ENCODE measurements at regions not wholly inside any gene's neighbourhood (a gene's known extent, or its start where the extent isn't known, plus 50 kb on each side); places are given as distances from the start of the nearest gene placed in this dataset.

DNA sequence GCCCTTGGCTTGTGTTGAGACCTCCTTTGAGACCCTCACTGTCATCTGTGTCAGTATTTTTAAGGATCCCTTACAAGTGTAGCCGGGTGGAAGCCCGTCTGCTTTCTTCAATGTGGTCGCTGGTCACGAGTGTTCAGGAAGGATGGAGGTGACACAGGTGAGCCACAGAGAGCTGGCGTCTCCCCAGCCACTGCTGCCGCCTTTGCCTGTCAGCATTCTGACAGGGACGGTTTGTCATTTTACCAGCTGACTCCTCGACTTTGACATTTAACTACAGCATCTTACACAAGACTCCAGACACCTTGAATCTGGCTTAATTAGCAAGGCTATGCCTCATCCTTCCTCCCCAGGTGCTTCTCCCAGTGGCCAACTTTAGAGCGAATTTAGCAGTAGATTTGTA, 56.3 kb upstream of the MPHOSPH6 start:
- TF ChIP-seq SP1 (IDR thresholded peaks at IDR 0.05; ENCODE audit: low read depth, low read length) (no peak), TAF1 (IDR thresholded peaks at IDR 0.05; ENCODE audit: borderline replicate concordance, low read depth, low read length) (no peak), SREBF2 (IDR thresholded peaks at IDR 0.05; ENCODE audit: low read length) (no peak), POLR2A (IDR thresholded peaks at IDR 0.05; ENCODE audit: low read depth, low read length) (no peak), EZH2 (IDR thresholded peaks at IDR 0.05; ENCODE audit: borderline replicate concordance, control insufficient read depth, low read depth, low read length) (no peak), ZSCAN29 (IDR thresholded peaks at IDR 0.05) (no peak), POLR2AphosphoS5 (IDR thresholded peaks at IDR 0.05; ENCODE audit: low read length) (no peak), RCOR1 (conservative IDR thresholded peaks at IDR 0.05; ENCODE audit: low read depth, low read length) (no peak)
- TF ChIP-seq, protein P1, sequence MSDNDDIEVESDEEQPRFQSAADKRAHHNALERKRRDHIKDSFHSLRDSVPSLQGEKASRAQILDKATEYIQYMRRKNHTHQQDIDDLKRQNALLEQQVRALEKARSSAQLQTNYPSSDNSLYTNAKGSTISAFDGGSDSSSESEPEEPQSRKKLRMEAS (IDR thresholded peaks at IDR 0.05; ENCODE audit: low read depth, low read length), result no peak
- TF ChIP-seq, protein P2, sequence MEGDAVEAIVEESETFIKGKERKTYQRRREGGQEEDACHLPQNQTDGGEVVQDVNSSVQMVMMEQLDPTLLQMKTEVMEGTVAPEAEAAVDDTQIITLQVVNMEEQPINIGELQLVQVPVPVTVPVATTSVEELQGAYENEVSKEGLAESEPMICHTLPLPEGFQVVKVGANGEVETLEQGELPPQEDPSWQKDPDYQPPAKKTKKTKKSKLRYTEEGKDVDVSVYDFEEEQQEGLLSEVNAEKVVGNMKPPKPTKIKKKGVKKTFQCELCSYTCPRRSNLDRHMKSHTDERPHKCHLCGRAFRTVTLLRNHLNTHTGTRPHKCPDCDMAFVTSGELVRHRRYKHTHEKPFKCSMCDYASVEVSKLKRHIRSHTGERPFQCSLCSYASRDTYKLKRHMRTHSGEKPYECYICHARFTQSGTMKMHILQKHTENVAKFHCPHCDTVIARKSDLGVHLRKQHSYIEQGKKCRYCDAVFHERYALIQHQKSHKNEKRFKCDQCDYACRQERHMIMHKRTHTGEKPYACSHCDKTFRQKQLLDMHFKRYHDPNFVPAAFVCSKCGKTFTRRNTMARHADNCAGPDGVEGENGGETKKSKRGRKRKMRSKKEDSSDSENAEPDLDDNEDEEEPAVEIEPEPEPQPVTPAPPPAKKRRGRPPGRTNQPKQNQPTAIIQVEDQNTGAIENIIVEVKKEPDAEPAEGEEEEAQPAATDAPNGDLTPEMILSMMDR (IDR thresholded peaks at IDR 0.05 in 2 of 3, conservative IDR thresholded peaks at IDR 0.05 in 1 of 3; ENCODE audit: control insufficient read depth in 2 of 3, extremely low read depth in 1 of 3, insufficient read depth in 1 of 3, low read depth in 3 of 3, low read length in 3 of 3), result no peak

Data from GM12878 (cell line).